ENCODE measurements at regions not wholly inside any gene's neighbourhood (a gene's known extent, or its start where the extent isn't known, plus 50 kb on each side); places are given as distances from the start of the nearest gene placed in this dataset.

- peak; percentile 58; the same call in 1 of the 3 replicates for ATAC-seq (ENCODE audit: low read depth)
- Histone ChIP-seq H3K9me3 (ENCODE audit: severe bottlenecking) (no peaks in the 10 kb centered on the region), H3K27ac (ENCODE audit: poor library complexity, severe bottlenecking) (no peak overlapping the region), H3K36me3 (ENCODE audit: low read depth) (no peaks in the 10 kb centered on the region), H3K27me3 (ENCODE audit: insufficient read depth, poor library complexity, severe bottlenecking) (no peaks in the 10 kb centered on the region), H3K4me3 (ENCODE audit: severe bottlenecking) (no peak overlapping the region), H3K4me1 (ENCODE audit: insufficient read depth, poor library complexity, severe bottlenecking) (no peaks in the 10 kb centered on the region)
- DNase-seq (ENCODE audit: low spot score): no peak
- peak; percentile 24 for TF ChIP-seq CTCF (IDR thresholded peaks at IDR 0.05; ENCODE audit: poor library complexity, severe bottlenecking)
Measured at GRCh38 chr6:141077355-141078333, 1055.1 kb upstream of the GJE1 start.

DNA sequence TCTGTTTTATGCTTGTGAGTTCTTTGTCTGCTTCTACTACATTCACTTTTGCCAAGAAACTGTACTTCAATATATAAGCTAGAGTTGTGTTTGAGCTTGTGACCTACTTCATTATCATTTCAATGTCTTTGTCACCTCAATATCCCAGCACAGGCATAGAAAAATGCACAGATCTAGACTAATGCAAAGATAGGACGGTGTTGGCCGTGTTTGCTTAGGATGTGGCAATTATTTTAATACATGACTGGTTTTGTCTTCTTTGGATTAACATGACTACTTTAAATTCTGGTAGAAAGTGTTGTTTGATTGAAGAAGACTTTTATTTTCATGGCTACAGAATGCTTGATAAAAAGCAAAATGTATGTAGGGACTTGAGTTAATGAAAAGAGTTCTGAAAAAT, 1075.0 kb upstream of the GJE1 start:
- H3K9me3 ChIP-seq (ENCODE audit: severe bottlenecking): no peaks in the 10 kb centered on the region
- DNase-seq (ENCODE audit: low spot score) (no peak), ATAC-seq (ENCODE audit: low read depth) (no peak)
- H3K36me3 ChIP-seq (ENCODE audit: low read depth): no peaks in the 10 kb centered on the region
- TF ChIP-seq CTCF (IDR thresholded peaks at IDR 0.05; ENCODE audit: poor library complexity, severe bottlenecking): no peak
- H3K27ac ChIP-seq (ENCODE audit: poor library complexity, severe bottlenecking): no peak overlapping the region
- H3K27me3 ChIP-seq (ENCODE audit: insufficient read depth, poor library complexity, severe bottlenecking): no peaks in the 10 kb centered on the region
- no peak overlapping the region for H3K4me3 ChIP-seq (ENCODE audit: severe bottlenecking)
- H3K4me1 ChIP-seq (ENCODE audit: insufficient read depth, poor library complexity, severe bottlenecking): no peaks in the 10 kb centered on the region

DNA sequence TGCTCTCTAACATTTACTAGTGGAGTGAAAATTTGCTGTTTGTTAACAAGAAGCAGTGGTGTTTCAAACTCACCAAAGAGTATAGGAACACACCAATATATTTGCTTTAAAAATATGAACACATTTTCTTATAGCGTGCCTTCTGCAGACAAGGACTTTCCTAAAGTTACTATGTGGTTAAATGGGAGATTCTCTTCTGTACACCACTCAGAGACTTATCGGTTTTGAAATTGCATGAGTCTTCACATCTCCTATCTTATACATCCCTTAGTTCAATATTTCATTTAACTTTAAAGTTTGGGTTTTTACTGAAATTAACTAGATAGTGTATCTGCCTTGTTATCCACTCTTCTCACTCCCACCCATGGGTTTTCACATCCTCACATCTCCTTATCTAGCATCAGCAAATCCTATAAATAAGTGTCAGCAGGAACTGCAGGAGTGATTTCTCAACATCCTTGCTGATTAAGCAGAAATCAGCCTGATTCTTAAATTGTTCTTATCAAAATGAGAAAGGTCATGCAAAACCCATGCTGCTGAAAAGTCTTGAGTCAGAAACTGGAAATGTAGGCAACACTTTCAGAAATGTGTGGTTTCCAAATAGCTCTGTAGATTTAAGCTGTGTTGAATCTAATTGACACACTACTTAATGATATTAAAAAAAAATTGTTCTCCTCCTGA, 1075.6 kb upstream of the GJE1 start:
- ATAC-seq (ENCODE audit: low read depth): no peak
- Histone ChIP-seq H3K27me3 (ENCODE audit: insufficient read depth, poor library complexity, severe bottlenecking) (no peaks in the 10 kb centered on the region), H3K4me3 (ENCODE audit: severe bottlenecking) (no peak overlapping the region), H3K4me1 (ENCODE audit: insufficient read depth, poor library complexity, severe bottlenecking) (no peaks in the 10 kb centered on the region), H3K9me3 (ENCODE audit: severe bottlenecking) (no peaks in the 10 kb centered on the region), H3K36me3 (ENCODE audit: low read depth) (no peaks in the 10 kb centered on the region), H3K27ac (ENCODE audit: poor library complexity, severe bottlenecking) (no peak overlapping the region)
- no peak for TF ChIP-seq CTCF (IDR thresholded peaks at IDR 0.05; ENCODE audit: poor library complexity, severe bottlenecking)
- no peak for DNase-seq (ENCODE audit: low spot score)

DNA sequence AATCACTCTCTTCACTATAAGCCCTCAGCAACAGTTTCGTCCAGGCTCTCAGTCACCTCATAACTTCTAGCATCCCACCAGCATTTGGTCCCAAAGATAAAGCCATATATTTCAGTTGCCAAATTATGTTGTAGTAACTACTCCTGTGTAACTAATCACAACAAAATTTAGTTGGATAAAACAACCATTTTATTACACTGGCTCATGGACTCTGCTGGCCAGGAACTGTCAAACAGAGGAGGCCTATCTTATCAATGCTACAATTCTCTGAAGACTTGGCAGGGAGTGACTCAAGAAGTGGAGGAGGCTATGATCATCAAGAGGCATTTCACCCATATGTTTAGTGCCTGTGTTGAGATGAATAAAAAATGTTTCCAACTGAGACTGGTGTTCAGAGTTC, 1082.3 kb upstream of the GJE1 start:
- Histone ChIP-seq H3K4me3 (ENCODE audit: severe bottlenecking) (no peak overlapping the region), H3K36me3 (ENCODE audit: low read depth) (no peaks in the 10 kb centered on the region), H3K9me3 (ENCODE audit: severe bottlenecking) (no peaks in the 10 kb centered on the region), H3K27me3 (ENCODE audit: insufficient read depth, poor library complexity, severe bottlenecking) (no peaks in the 10 kb centered on the region), H3K27ac (ENCODE audit: poor library complexity, severe bottlenecking) (no peak overlapping the region), H3K4me1 (ENCODE audit: insufficient read depth, poor library complexity, severe bottlenecking) (no peaks in the 10 kb centered on the region)
- no peak for TF ChIP-seq CTCF (IDR thresholded peaks at IDR 0.05; ENCODE audit: poor library complexity, severe bottlenecking)
- ATAC-seq (ENCODE audit: low read depth) (no peak), DNase-seq (ENCODE audit: low spot score) (no peak)

Measured in RWPE2 (cell line).